Endothelial cell of umbilical vein (primary cell): ENCODE measurements at regions not wholly inside any gene's neighbourhood (a gene's known extent, or its start where the extent isn't known, plus 50 kb on each side); places are given as distances from the start of the nearest gene placed in this dataset.

ENCODE experiments used
- BruUV-seq: library from RNA; stranded (reverse); fragments of 400-500 nt; replicated peaks from 2 replicates; lab custom pipeline; 2021; lab: Mats Ljungman, UMichigan
- CTCF ChIA-PET: fragments of 300-600, 350-600 bp; sonication (Branson Sonifier 250); formaldehyde crosslinking; loops from one replicate; lab custom pipeline; 2021; ENCODE audit warnings: antibody characterized with exemption, inconsistent platforms; lab: Charles Lee
- POLR2A ChIA-PET: fragments of 300-600, 350-600 bp; sonication (Branson Sonifier 250); formaldehyde crosslinking; loops from one replicate; lab custom pipeline; 2021; ENCODE audit warnings: antibody characterized with exemption, inconsistent platforms; lab: Charles Lee
- DNase-seq: peaks from one replicate; pipeline ENCODE4 v3.0.0-alpha.2; 2011; ENCODE audit warnings: low read depth, low spot score
- FAIRE-seq: peaks from 2 replicates; lab custom pipeline; 2011; peaks lifted over from hg19 to GRCh38; lab: Jason Lieb, UNC
- H2AFZ ChIP-seq: 2 replicates; pipeline ENCODE4 v1.6.0; 2012; ENCODE audit warnings: low read depth, low read length, control low read depth, inconsistent platforms
- H3K27ac ChIP-seq: 2 replicates; pipeline ENCODE4 v1.5.1; 2011; ENCODE audit warnings: low read depth, mild to moderate bottlenecking, control low read depth, low read length, moderate library complexity; ENCODE audit not compliant: insufficient read depth
- H3K27me3 ChIP-seq, 2 experiments: 2 replicates each; pipeline versions ENCODE4 v1.6.0 to v1.6.1; 2011; ENCODE audit warnings: low read length in 2 of 2, mixed read lengths in 1 of 2; ENCODE audit not compliant: control insufficient read depth in 2 of 2, insufficient read depth in 2 of 2
- H3K36me3 ChIP-seq, 2 experiments: 2 replicates in 1 of 2; 3 replicates in 1 of 2; pipeline ENCODE4 v1.5.1; 2011; ENCODE audit warnings: low read length in 2 of 2, mild to moderate bottlenecking in 1 of 2, moderate library complexity in 1 of 2; ENCODE audit not compliant: control insufficient read depth in 2 of 2, insufficient read depth in 2 of 2; ENCODE audit errors: extremely low read depth in 1 of 2
- H3K4me1 ChIP-seq: 3 replicates; pipeline ENCODE4 v1.5.1; 2011; ENCODE audit warnings: mild to moderate bottlenecking, low read length; ENCODE audit not compliant: control insufficient read depth, insufficient read depth; ENCODE audit errors: extremely low read depth
- H3K4me2 ChIP-seq: 2 replicates; pipeline ENCODE4 v1.6.1; 2011; ENCODE audit warnings: low read length, control low read depth, mixed read lengths; ENCODE audit not compliant: insufficient read depth
- H3K4me3 ChIP-seq, 3 experiments: fragments of 200-600 bp in 1 of 3; sonication (generic), shearing (Covaris generic) in 1 of 3; replicated peaks in 1 of 3; 2 replicates each; pipeline ENCODE4 v1.5.1; 2011 to 2016; ENCODE audit warnings: control low read depth in 3 of 3, low read length in 3 of 3, mild to moderate bottlenecking in 2 of 3, inconsistent platforms in 1 of 3, low read depth in 1 of 3, moderate library complexity in 1 of 3; ENCODE audit not compliant: insufficient read depth in 1 of 3
- H3K79me2 ChIP-seq: 2 replicates; pipeline ENCODE4 v1.6.0; 2012; ENCODE audit warnings: low read length, inconsistent platforms; ENCODE audit not compliant: control insufficient read depth, insufficient read depth
- H3K9ac ChIP-seq: replicated peaks from 2 replicates; pipeline ENCODE3; 2011; ENCODE audit warnings: low read length, control low read depth; ENCODE audit not compliant: insufficient read depth; ENCODE audit errors: extremely low read depth
- H3K9me1 ChIP-seq: replicated peaks from 3 replicates; pipeline ENCODE4 v1.6.0; 2011; ENCODE audit warnings: mild to moderate bottlenecking, low read length; ENCODE audit not compliant: control insufficient read depth, insufficient read depth; ENCODE audit errors: extremely low read depth
- H3K9me3 ChIP-seq: replicated peaks from 2 replicates; pipeline ENCODE4 v1.5.1; 2012; ENCODE audit warnings: low read length, inconsistent platforms; ENCODE audit not compliant: control insufficient read depth, insufficient read depth
- H4K20me1 ChIP-seq: replicated peaks from 2 replicates; pipeline ENCODE3; 2011; ENCODE audit warnings: mild to moderate bottlenecking, low read length; ENCODE audit not compliant: control insufficient read depth, insufficient read depth; ENCODE audit errors: extremely low read depth
- EZH2 ChIP-seq: IDR thresholded peaks from 2 replicates; pipeline ENCODE4 v1.6.1; 2012; ENCODE audit warnings: borderline replicate concordance, low read depth, mild to moderate bottlenecking, moderate library complexity, low read length, inconsistent platforms; ENCODE audit not compliant: severe bottlenecking
- FOS ChIP-seq: IDR thresholded peaks from 2 replicates; pipeline ENCODE4 v1.6.1; 2011; ENCODE audit warnings: mild to moderate bottlenecking, low read length, moderate library complexity, borderline replicate concordance; ENCODE audit not compliant: insufficient read depth
- GATA2 ChIP-seq: IDR thresholded peaks from 2 replicates; pipeline ENCODE4 v1.7.0; 2011; ENCODE audit warnings: low read depth, mild to moderate bottlenecking, moderate library complexity, mixed read lengths, low read length; ENCODE audit not compliant: insufficient read length, insufficient read depth
- JUN ChIP-seq: IDR thresholded peaks from 2 replicates; pipeline ENCODE4 v1.6.1; 2011; ENCODE audit warnings: borderline replicate concordance, low read depth; ENCODE audit not compliant: insufficient read length, insufficient read depth
- MYC ChIP-seq: IDR thresholded peaks from one replicate; pipeline ENCODE4 v1.6.1; 2011; ENCODE audit warnings: mild to moderate bottlenecking, low read depth, low read length
- POLR2A ChIP-seq: IDR thresholded peaks from 2 replicates; pipeline ENCODE4 v1.6.1; 2012; ENCODE audit warnings: low read depth, mild to moderate bottlenecking, control low read depth, low read length
- POLR2AphosphoS5 ChIP-seq: IDR thresholded peaks from 2 replicates; pipeline ENCODE4 v1.6.1; 2012; ENCODE audit warnings: low read depth, mild to moderate bottlenecking, control low read depth, low read length, moderate library complexity; ENCODE audit not compliant: insufficient read depth
- dilution Hi-C: fragments of 300-500 bp; cut with MboI; formaldehyde crosslinking; loops from one replicate; pipeline ENCODE4 v1.15.0; 2019; ENCODE audit warnings: low sequenced_read_pairs; ENCODE audit not compliant: extremely low pct_ligation_motif_present
- intact Hi-C: fragments of 100-400 bp; cut with micrococcal nuclease; formaldehyde crosslinking; loops from one replicate; pipeline ENCODE4 v1.10.0; 2022
- TF ChIP-seq, protein P1 (sequence below), 2 donors: IDR thresholded peaks; 1 replicate in 1 of 2; 2 replicates in 1 of 2; pipeline ENCODE4 v1.5.1; 2011; ENCODE audit warnings: low read length in 2 of 2, mild to moderate bottlenecking in 2 of 2, moderate library complexity in 2 of 2, control low read depth in 1 of 2, inconsistent platforms in 1 of 2, low read depth in 1 of 2; ENCODE audit not compliant: insufficient read depth in 1 of 2; ENCODE audit errors: extremely low read depth in 1 of 2
- TF ChIP-seq, protein P2 (sequence below): IDR thresholded peaks from 2 replicates; pipeline ENCODE4 v1.6.1; 2011; ENCODE audit not compliant: insufficient read depth, insufficient read length

DNA sequence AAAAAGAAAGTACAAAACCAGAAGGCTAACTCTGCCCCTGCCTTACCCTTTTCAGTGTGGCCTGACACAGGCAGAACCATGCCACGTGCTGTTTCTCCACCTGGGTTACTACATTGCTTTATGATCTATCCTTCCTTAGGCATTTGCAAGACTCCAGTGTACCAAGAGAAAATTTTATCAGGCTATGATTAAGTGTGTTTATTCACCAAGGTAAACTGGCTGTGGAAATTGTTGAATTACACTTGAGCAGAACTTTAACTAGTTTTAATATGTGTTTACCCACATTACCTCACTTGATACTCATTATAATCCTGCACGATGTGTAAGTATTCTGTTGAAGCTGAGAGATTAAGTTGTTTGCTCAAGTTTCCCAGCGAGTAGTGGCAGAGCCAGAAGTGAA, 129.7 kb upstream of the MYOCD start:
- no peaks in the 10 kb centered on the region for H4K20me1 ChIP-seq
- FAIRE-seq (no peak), DNase-seq (no peak)
- H3K4me2 ChIP-seq: no peak overlapping the region
- POLR2A ChIA-PET: no interaction called here
- no peaks in the 10 kb centered on the region for H3K4me1 ChIP-seq
- no peak overlapping the region for H3K27ac ChIP-seq
- no peak for TF ChIP-seq POLR2AphosphoS5
- TF ChIP-seq JUN: no peak
- TF ChIP-seq EZH2: no peak
- TF ChIP-seq GATA2: no peak
- no peak for TF ChIP-seq FOS
- no peak for TF ChIP-seq MYC
- TF ChIP-seq POLR2A: no peak
- BruUV-seq: no TSS peak
- dilution Hi-C loops: no loop called here
- H3K36me3 ChIP-seq: no peaks in the 10 kb centered on the region
- H3K27me3 ChIP-seq: no peaks in the 10 kb centered on the region
- H3K79me2 ChIP-seq: no peaks in the 10 kb centered on the region
- H3K9me3 ChIP-seq: no peaks in the 10 kb centered on the region
- H3K9ac ChIP-seq: no peak overlapping the region
- H2AFZ ChIP-seq: no peak overlapping the region
- CTCF ChIA-PET: no interaction called here
- no peaks in the 10 kb centered on the region for H3K9me1 ChIP-seq
- intact Hi-C loops: no loop called here
- no peak overlapping the region for H3K4me3 ChIP-seq

DNA sequence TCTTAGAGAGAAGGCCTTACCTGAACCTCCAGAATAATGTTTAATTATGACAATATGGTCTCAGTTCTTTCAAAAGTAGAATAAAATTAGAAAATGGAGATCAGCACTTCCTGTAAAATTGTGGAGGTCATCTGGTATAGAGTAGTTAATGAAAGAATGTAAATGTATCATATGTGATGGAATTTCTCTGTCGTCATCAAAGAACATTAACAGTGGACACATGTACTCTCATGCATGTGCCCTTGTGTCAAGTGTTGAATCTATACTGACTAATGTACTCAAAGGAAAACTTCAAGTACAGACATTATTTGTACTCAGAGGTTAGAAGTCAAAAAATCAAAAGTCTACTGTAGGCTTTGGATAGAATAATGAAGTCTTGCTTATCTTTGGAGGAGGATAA, 129.2 kb upstream of the MYOCD start:
- dilution Hi-C loops: no loop called here
- Histone ChIP-seq H3K4me1 (no peaks in the 10 kb centered on the region), H3K27ac (no peak overlapping the region), H3K9me3 (no peaks in the 10 kb centered on the region), H3K36me3 (no peaks in the 10 kb centered on the region), H2AFZ (no peak overlapping the region), H3K4me2 (no peak overlapping the region), H3K9ac (no peak overlapping the region), H3K4me3 (no peak overlapping the region), H3K79me2 (no peaks in the 10 kb centered on the region), H3K9me1 (no peaks in the 10 kb centered on the region), H4K20me1 (no peaks in the 10 kb centered on the region), H3K27me3 (no peaks in the 10 kb centered on the region)
- intact Hi-C loops: no loop called here
- ChIA-PET POLR2A (no interaction called here), CTCF (no interaction called here)
- no peak for FAIRE-seq
- DNase-seq: no peak
- no TSS peak for BruUV-seq
- TF ChIP-seq POLR2AphosphoS5: no peak
- no peak for TF ChIP-seq GATA2
- TF ChIP-seq, protein P1, sequence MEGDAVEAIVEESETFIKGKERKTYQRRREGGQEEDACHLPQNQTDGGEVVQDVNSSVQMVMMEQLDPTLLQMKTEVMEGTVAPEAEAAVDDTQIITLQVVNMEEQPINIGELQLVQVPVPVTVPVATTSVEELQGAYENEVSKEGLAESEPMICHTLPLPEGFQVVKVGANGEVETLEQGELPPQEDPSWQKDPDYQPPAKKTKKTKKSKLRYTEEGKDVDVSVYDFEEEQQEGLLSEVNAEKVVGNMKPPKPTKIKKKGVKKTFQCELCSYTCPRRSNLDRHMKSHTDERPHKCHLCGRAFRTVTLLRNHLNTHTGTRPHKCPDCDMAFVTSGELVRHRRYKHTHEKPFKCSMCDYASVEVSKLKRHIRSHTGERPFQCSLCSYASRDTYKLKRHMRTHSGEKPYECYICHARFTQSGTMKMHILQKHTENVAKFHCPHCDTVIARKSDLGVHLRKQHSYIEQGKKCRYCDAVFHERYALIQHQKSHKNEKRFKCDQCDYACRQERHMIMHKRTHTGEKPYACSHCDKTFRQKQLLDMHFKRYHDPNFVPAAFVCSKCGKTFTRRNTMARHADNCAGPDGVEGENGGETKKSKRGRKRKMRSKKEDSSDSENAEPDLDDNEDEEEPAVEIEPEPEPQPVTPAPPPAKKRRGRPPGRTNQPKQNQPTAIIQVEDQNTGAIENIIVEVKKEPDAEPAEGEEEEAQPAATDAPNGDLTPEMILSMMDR (IDR thresholded peaks at IDR 0.05; ENCODE audit: extremely low read depth in 1 of 2, insufficient read depth in 1 of 2, low read depth in 1 of 2, low read length in 2 of 2): no peak
- no peak for TF ChIP-seq JUN
- no peak for TF ChIP-seq FOS
- TF ChIP-seq MYC: no peak
- no peak for TF ChIP-seq POLR2A
- TF ChIP-seq EZH2: no peak
- TF ChIP-seq, protein P2, sequence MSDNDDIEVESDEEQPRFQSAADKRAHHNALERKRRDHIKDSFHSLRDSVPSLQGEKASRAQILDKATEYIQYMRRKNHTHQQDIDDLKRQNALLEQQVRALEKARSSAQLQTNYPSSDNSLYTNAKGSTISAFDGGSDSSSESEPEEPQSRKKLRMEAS: no peak
